ENCODE measurements at regions not wholly inside any gene's neighbourhood (a gene's known extent, or its start where the extent isn't known, plus 50 kb on each side); places are given as distances from the start of the nearest gene placed in this dataset.

- TF ChIP-seq ZFP3 (CRISPR knock-in tag; IDR thresholded peaks at IDR 0.05): no peak
- TF ChIP-seq, protein P1, sequence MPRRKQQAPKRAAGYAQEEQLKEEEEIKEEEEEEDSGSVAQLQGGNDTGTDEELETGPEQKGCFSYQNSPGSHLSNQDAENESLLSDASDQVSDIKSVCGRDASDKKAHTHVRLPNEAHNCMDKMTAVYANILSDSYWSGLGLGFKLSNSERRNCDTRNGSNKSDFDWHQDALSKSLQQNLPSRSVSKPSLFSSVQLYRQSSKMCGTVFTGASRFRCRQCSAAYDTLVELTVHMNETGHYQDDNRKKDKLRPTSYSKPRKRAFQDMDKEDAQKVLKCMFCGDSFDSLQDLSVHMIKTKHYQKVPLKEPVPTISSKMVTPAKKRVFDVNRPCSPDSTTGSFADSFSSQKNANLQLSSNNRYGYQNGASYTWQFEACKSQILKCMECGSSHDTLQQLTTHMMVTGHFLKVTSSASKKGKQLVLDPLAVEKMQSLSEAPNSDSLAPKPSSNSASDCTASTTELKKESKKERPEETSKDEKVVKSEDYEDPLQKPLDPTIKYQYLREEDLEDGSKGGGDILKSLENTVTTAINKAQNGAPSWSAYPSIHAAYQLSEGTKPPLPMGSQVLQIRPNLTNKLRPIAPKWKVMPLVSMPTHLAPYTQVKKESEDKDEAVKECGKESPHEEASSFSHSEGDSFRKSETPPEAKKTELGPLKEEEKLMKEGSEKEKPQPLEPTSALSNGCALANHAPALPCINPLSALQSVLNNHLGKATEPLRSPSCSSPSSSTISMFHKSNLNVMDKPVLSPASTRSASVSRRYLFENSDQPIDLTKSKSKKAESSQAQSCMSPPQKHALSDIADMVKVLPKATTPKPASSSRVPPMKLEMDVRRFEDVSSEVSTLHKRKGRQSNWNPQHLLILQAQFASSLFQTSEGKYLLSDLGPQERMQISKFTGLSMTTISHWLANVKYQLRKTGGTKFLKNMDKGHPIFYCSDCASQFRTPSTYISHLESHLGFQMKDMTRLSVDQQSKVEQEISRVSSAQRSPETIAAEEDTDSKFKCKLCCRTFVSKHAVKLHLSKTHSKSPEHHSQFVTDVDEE (CRISPR knock-in tag; IDR thresholded peaks at IDR 0.05): no peak
- TF ChIP-seq, protein P2, sequence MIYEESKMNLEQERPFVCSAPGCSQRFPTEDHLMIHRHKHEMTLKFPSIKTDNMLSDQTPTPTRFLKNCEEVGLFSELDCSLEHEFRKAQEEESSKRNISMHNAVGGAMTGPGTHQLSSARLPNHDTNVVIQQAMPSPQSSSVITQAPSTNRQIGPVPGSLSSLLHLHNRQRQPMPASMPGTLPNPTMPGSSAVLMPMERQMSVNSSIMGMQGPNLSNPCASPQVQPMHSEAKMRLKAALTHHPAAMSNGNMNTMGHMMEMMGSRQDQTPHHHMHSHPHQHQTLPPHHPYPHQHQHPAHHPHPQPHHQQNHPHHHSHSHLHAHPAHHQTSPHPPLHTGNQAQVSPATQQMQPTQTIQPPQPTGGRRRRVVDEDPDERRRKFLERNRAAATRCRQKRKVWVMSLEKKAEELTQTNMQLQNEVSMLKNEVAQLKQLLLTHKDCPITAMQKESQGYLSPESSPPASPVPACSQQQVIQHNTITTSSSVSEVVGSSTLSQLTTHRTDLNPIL (CRISPR knock-in tag; IDR thresholded peaks at IDR 0.05; ENCODE audit: low read depth): no peak
- no peak for TF ChIP-seq CSDC2 (CRISPR knock-in tag; IDR thresholded peaks at IDR 0.05)
- no peak for TF ChIP-seq ZNF565 (CRISPR knock-in tag; conservative IDR thresholded peaks at IDR 0.05; ENCODE audit: low read depth)
- TF ChIP-seq RARB (CRISPR knock-in tag; IDR thresholded peaks at IDR 0.05): no peak
Measured at GRCh38 chr11:86891036-86891435, 64.2 kb downstream of the FZD4 start.

All from SK-N-SH treated with all-trans-retinoic acid at 6 μM for 48 hours (cell line).